ENCODE measurements at regions not wholly inside any gene's neighbourhood (a gene's known extent, or its start where the extent isn't known, plus 50 kb on each side); places are given as distances from the start of the nearest gene placed in this dataset.

DNA sequence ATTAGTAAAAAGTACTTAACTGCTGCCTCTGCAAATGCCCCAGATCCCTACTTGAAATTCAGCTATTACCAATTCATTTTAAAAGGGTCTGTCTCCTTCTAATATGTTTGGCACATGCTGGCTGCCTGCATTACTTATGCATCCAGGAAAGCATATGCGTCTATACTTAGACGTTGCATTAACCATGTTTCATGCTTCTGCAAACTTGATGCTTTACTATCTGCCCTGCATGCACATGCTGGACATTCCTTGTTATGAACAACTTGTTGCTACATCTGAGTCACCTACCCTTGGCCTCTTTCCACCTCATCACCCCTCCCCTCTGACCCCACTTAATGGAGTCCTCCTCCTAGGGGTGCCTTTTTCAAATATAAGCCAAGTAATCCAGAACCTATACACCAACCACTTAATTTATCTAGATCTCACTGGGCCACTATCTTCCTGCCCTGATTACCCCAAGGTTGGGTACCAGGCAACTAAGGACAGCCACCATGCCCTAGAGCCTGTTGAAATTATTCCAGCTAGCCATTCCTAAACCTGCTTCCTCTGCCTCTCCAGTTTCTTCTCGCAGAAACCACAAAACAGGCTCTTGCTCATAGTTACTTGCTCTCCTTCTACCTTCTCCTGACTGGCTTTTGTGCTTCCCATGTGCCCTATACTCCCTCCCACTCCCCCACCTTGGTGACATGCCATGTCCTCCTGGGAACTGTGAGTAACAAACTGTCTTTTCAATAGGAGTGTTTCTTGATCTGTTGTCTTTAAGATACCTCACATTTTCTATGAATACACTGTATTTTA, 1187.9 kb downstream of the REEP3 start:
- no peak overlapping the region for H3K4me3 ChIP-seq (replicated peaks in 1 of 3; ENCODE audit: insufficient read depth in 1 of 3, low read depth in 2 of 3, low read length in 3 of 3)
- BruUV-seq (replicated peaks), result no TSS peak
- TF ChIP-seq, protein P1, sequence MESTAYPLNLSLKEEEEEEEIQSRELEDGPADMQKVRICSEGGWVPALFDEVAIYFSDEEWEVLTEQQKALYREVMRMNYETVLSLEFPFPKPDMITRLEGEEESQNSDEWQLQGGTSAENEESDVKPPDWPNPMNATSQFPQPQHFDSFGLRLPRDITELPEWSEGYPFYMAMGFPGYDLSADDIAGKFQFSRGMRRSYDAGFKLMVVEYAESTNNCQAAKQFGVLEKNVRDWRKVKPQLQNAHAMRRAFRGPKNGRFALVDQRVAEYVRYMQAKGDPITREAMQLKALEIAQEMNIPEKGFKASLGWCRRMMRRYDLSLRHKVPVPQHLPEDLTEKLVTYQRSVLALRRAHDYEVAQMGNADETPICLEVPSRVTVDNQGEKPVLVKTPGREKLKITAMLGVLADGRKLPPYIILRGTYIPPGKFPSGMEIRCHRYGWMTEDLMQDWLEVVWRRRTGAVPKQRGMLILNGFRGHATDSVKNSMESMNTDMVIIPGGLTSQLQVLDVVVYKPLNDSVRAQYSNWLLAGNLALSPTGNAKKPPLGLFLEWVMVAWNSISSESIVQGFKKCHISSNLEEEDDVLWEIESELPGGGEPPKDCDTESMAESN (CRISPR knock-in tag; conservative IDR thresholded peaks at IDR 0.05), result no peak
- TF ChIP-seq MZF1 (CRISPR knock-in tag; IDR thresholded peaks at IDR 0.05; ENCODE audit: borderline replicate concordance) (no peak), ZBTB21 (CRISPR knock-in tag; IDR thresholded peaks at IDR 0.05) (no peak), ZNF839 (CRISPR knock-in tag; IDR thresholded peaks at IDR 0.05; ENCODE audit: borderline replicate concordance) (no peak), PTBP1 (IDR thresholded peaks at IDR 0.05; ENCODE audit: low read depth, low read length, poor library complexity, severe bottlenecking) (no peak)
- H4K20me1 ChIP-seq (ENCODE audit: insufficient read depth, low read length), result no peaks in the 10 kb centered on the region
- no peak overlapping the region for H3K27ac ChIP-seq (ENCODE audit: extremely low read length, insufficient read depth, low read length)
- H3K9ac ChIP-seq (ENCODE audit: insufficient read depth, low read depth, low read length), result no peak overlapping the region
- H3K36me3 ChIP-seq (replicated peaks in 1 of 2; ENCODE audit: control insufficient read depth in 1 of 2, insufficient read depth in 2 of 2, low read length in 2 of 2), result no peaks in the 10 kb centered on the region
- ChIA-PET POLR2A (no interaction called here), CTCF (ENCODE audit: low intra/inter-chr PET ratio, low total read pairs) (no interaction called here)
- in situ Hi-C loops (cut with HindIII; ENCODE audit: extremely low pct_ligation_motif_present, low pct_unique_long_range_greater_than_20kb) (no loop called here), intact Hi-C loops (cut with micrococcal nuclease; ENCODE audit: unreplicated experiment) (no loop called here)
- H2AFZ ChIP-seq (ENCODE audit: low read length), result no peak overlapping the region
- H3K9me3 ChIP-seq (ENCODE audit: low read length), result no peaks in the 10 kb centered on the region
- no peaks in the 10 kb centered on the region for H3K27me3 ChIP-seq (ENCODE audit: control insufficient read depth in 1 of 2, insufficient read depth in 2 of 2, low read length in 2 of 2)
- no peaks in the 10 kb centered on the region for H3K79me2 ChIP-seq (ENCODE audit: insufficient read depth, low read length)
- no peak for DNase-seq (ENCODE audit: low spot score)
- ATAC-seq, result no peak
- H3K4me2 ChIP-seq (ENCODE audit: low read depth, low read length), result no peak overlapping the region
- H3K4me1 ChIP-seq (ENCODE audit: insufficient read depth, low read length), result no peaks in the 10 kb centered on the region
- 28% methylated on average over 3 of the region's 3 CpGs for WGBS (ENCODE audit: low lambda C conversion rate)
- no peak for FAIRE-seq

DNA sequence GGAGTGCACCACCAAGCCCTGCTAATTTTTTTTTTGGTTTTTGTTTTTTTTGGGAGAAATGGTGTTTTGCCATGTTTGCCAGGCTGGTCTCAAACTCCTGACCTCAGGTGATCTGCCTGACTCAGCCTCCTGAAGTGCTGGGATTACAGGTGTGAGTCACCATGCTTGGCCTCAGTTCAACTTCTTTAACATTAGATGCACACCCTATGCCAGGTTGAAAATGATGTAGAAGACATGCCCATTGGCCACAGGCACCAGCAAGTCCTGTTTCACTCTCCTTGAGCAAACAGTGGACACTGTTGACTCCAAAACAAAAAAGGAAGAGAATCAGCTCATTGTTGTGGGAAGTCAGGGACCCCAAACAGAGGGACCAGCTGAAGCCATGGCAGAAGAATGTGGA, 1205.3 kb downstream of the REEP3 start:
- Histone ChIP-seq H3K9me3 (ENCODE audit: low read length) (no peaks in the 10 kb centered on the region), H3K36me3 (replicated peaks in 1 of 2; ENCODE audit: control insufficient read depth in 1 of 2, insufficient read depth in 2 of 2, low read length in 2 of 2) (no peaks in the 10 kb centered on the region), H2AFZ (ENCODE audit: low read length) (no peak overlapping the region), H3K79me2 (ENCODE audit: insufficient read depth, low read length) (no peaks in the 10 kb centered on the region), H3K27ac (ENCODE audit: extremely low read length, insufficient read depth, low read length) (no peak overlapping the region), H3K4me2 (ENCODE audit: low read depth, low read length) (no peak overlapping the region), H3K9ac (ENCODE audit: insufficient read depth, low read depth, low read length) (no peak overlapping the region), H4K20me1 (ENCODE audit: insufficient read depth, low read length) (no peaks in the 10 kb centered on the region), H3K4me3 (replicated peaks in 1 of 3; ENCODE audit: insufficient read depth in 1 of 3, low read depth in 2 of 3, low read length in 3 of 3) (no peak overlapping the region), H3K27me3 (ENCODE audit: control insufficient read depth in 1 of 2, insufficient read depth in 2 of 2, low read length in 2 of 2) (no peaks in the 10 kb centered on the region), H3K4me1 (ENCODE audit: insufficient read depth, low read length) (peaks cover 5% of the 10 kb centered on the region)
- FAIRE-seq (no peak), DNase-seq (ENCODE audit: low spot score) (no peak), ATAC-seq (no peak)
- ChIA-PET POLR2A (no interaction called here), CTCF (ENCODE audit: low intra/inter-chr PET ratio, low total read pairs) (no interaction called here)
- in situ Hi-C loops (cut with HindIII; ENCODE audit: extremely low pct_ligation_motif_present, low pct_unique_long_range_greater_than_20kb) (loop anchor here (25.0 kb wide), 1 partner anchor 1461 kb away; no protein-coding TSS in a partner anchor), intact Hi-C loops (cut with micrococcal nuclease; ENCODE audit: unreplicated experiment) (no loop called here)
- no TSS peak for BruUV-seq (replicated peaks)
- TF ChIP-seq FOSL2 (CRISPR knock-in tag; IDR thresholded peaks at IDR 0.05), result 0 out of 2 replicates have a peak, but pooled peaks have one; percentile 17
- TF ChIP-seq, protein P2, sequence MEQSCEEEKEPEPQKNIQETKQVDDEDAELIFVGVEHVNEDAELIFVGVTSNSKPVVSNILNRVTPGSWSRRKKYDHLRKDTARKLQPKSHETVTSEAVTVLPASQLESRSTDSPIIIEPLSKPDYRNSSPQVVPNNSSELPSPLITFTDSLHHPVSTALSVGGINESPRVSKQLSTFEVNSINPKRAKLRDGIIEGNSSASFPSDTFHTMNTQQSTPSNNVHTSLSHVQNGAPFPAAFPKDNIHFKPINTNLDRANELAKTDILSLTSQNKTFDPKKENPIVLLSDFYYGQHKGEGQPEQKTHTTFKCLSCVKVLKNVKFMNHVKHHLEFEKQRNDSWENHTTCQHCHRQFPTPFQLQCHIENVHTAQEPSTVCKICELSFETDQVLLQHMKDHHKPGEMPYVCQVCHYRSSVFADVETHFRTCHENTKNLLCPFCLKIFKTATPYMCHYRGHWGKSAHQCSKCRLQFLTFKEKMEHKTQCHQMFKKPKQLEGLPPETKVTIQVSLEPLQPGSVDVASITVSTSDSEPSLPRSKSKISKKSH (CRISPR knock-in tag; IDR thresholded peaks at IDR 0.05; ENCODE audit: borderline replicate concordance), result no peak
- TF ChIP-seq PPARG (CRISPR knock-in tag; conservative IDR thresholded peaks at IDR 0.05), result no peak
- TF ChIP-seq KMT2A (CRISPR knock-in tag; IDR thresholded peaks at IDR 0.05), result no peak
- TF ChIP-seq, protein P3, sequence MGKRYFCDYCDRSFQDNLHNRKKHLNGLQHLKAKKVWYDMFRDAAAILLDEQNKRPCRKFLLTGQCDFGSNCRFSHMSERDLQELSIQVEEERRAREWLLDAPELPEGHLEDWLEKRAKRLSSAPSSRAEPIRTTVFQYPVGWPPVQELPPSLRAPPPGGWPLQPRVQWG (CRISPR knock-in tag; IDR thresholded peaks at IDR 0.05; ENCODE audit: borderline replicate concordance, low read depth), result no peak
- TF ChIP-seq, protein P4, sequence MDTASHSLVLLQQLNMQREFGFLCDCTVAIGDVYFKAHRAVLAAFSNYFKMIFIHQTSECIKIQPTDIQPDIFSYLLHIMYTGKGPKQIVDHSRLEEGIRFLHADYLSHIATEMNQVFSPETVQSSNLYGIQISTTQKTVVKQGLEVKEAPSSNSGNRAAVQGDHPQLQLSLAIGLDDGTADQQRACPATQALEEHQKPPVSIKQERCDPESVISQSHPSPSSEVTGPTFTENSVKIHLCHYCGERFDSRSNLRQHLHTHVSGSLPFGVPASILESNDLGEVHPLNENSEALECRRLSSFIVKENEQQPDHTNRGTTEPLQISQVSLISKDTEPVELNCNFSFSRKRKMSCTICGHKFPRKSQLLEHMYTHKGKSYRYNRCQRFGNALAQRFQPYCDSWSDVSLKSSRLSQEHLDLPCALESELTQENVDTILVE (CRISPR knock-in tag; IDR thresholded peaks at IDR 0.05), result no peak
- no peak for TF ChIP-seq ZNF569 (CRISPR knock-in tag; IDR thresholded peaks at IDR 0.05; ENCODE audit: borderline replicate concordance)
- TF ChIP-seq TEAD3 (CRISPR knock-in tag; optimal IDR thresholded peaks at IDR 0.05; ENCODE audit: borderline replicate concordance), result no peak

All from HepG2 (cell line).